Endothelial cell of umbilical vein (primary cell): ENCODE measurements at regions not wholly inside any gene's neighbourhood (a gene's known extent, or its start where the extent isn't known, plus 50 kb on each side); places are given as distances from the start of the nearest gene placed in this dataset.

Experiments used
- BruUV-seq: library from RNA; stranded (reverse); fragments of 400-500 nt; replicated peaks from 2 replicates; lab custom pipeline; 2021; lab: Mats Ljungman, UMichigan
- CTCF ChIA-PET: fragments of 300-600, 350-600 bp; sonication (Branson Sonifier 250); formaldehyde crosslinking; loops from one replicate; lab custom pipeline; 2021; ENCODE audit warnings: antibody characterized with exemption, inconsistent platforms; lab: Charles Lee
- POLR2A ChIA-PET: fragments of 300-600, 350-600 bp; sonication (Branson Sonifier 250); formaldehyde crosslinking; loops from one replicate; lab custom pipeline; 2021; ENCODE audit warnings: antibody characterized with exemption, inconsistent platforms; lab: Charles Lee
- DNase-seq: peaks from one replicate; pipeline ENCODE4 v3.0.0-alpha.2; 2011; ENCODE audit warnings: low read depth, low spot score
- FAIRE-seq: peaks from 2 replicates; lab custom pipeline; 2011; peaks lifted over from hg19 to GRCh38; lab: Jason Lieb, UNC
- H2AFZ ChIP-seq: 2 replicates; pipeline ENCODE4 v1.6.0; 2012; ENCODE audit warnings: low read depth, low read length, control low read depth, inconsistent platforms
- H3K27ac ChIP-seq: 2 replicates; pipeline ENCODE4 v1.5.1; 2011; ENCODE audit warnings: low read depth, mild to moderate bottlenecking, control low read depth, low read length, moderate library complexity; ENCODE audit not compliant: insufficient read depth
- H3K27me3 ChIP-seq, 2 experiments: 2 replicates each; pipeline versions ENCODE4 v1.6.0 to v1.6.1; 2011; ENCODE audit warnings: low read length in 2 of 2, mixed read lengths in 1 of 2; ENCODE audit not compliant: control insufficient read depth in 2 of 2, insufficient read depth in 2 of 2
- H3K36me3 ChIP-seq, 2 experiments: 2 replicates in 1 of 2; 3 replicates in 1 of 2; pipeline ENCODE4 v1.5.1; 2011; ENCODE audit warnings: low read length in 2 of 2, mild to moderate bottlenecking in 1 of 2, moderate library complexity in 1 of 2; ENCODE audit not compliant: control insufficient read depth in 2 of 2, insufficient read depth in 2 of 2; ENCODE audit errors: extremely low read depth in 1 of 2
- H3K4me1 ChIP-seq: 3 replicates; pipeline ENCODE4 v1.5.1; 2011; ENCODE audit warnings: mild to moderate bottlenecking, low read length; ENCODE audit not compliant: control insufficient read depth, insufficient read depth; ENCODE audit errors: extremely low read depth
- H3K4me2 ChIP-seq: 2 replicates; pipeline ENCODE4 v1.6.1; 2011; ENCODE audit warnings: low read length, control low read depth, mixed read lengths; ENCODE audit not compliant: insufficient read depth
- H3K4me3 ChIP-seq, 3 experiments: fragments of 200-600 bp in 1 of 3; sonication (generic), shearing (Covaris generic) in 1 of 3; replicated peaks in 1 of 3; 2 replicates each; pipeline ENCODE4 v1.5.1; 2011 to 2016; ENCODE audit warnings: control low read depth in 3 of 3, low read length in 3 of 3, mild to moderate bottlenecking in 2 of 3, inconsistent platforms in 1 of 3, low read depth in 1 of 3, moderate library complexity in 1 of 3; ENCODE audit not compliant: insufficient read depth in 1 of 3
- H3K79me2 ChIP-seq: 2 replicates; pipeline ENCODE4 v1.6.0; 2012; ENCODE audit warnings: low read length, inconsistent platforms; ENCODE audit not compliant: control insufficient read depth, insufficient read depth
- H3K9ac ChIP-seq: replicated peaks from 2 replicates; pipeline ENCODE3; 2011; ENCODE audit warnings: low read length, control low read depth; ENCODE audit not compliant: insufficient read depth; ENCODE audit errors: extremely low read depth
- H3K9me1 ChIP-seq: replicated peaks from 3 replicates; pipeline ENCODE4 v1.6.0; 2011; ENCODE audit warnings: mild to moderate bottlenecking, low read length; ENCODE audit not compliant: control insufficient read depth, insufficient read depth; ENCODE audit errors: extremely low read depth
- H3K9me3 ChIP-seq: replicated peaks from 2 replicates; pipeline ENCODE4 v1.5.1; 2012; ENCODE audit warnings: low read length, inconsistent platforms; ENCODE audit not compliant: control insufficient read depth, insufficient read depth
- H4K20me1 ChIP-seq: replicated peaks from 2 replicates; pipeline ENCODE3; 2011; ENCODE audit warnings: mild to moderate bottlenecking, low read length; ENCODE audit not compliant: control insufficient read depth, insufficient read depth; ENCODE audit errors: extremely low read depth
- CTCF ChIP-seq, 2 donors: IDR thresholded peaks; 1 replicate in 1 of 2; 2 replicates in 1 of 2; pipeline ENCODE4 v1.5.1; 2011; ENCODE audit warnings: low read length in 2 of 2, mild to moderate bottlenecking in 2 of 2, moderate library complexity in 2 of 2, control low read depth in 1 of 2, inconsistent platforms in 1 of 2, low read depth in 1 of 2; ENCODE audit not compliant: insufficient read depth in 1 of 2; ENCODE audit errors: extremely low read depth in 1 of 2
- EZH2 ChIP-seq: IDR thresholded peaks from 2 replicates; pipeline ENCODE4 v1.6.1; 2012; ENCODE audit warnings: borderline replicate concordance, low read depth, mild to moderate bottlenecking, moderate library complexity, low read length, inconsistent platforms; ENCODE audit not compliant: severe bottlenecking
- GATA2 ChIP-seq: IDR thresholded peaks from 2 replicates; pipeline ENCODE4 v1.7.0; 2011; ENCODE audit warnings: low read depth, mild to moderate bottlenecking, moderate library complexity, mixed read lengths, low read length; ENCODE audit not compliant: insufficient read length, insufficient read depth
- MYC ChIP-seq: IDR thresholded peaks from one replicate; pipeline ENCODE4 v1.6.1; 2011; ENCODE audit warnings: mild to moderate bottlenecking, low read depth, low read length
- POLR2A ChIP-seq: IDR thresholded peaks from 2 replicates; pipeline ENCODE4 v1.6.1; 2012; ENCODE audit warnings: low read depth, mild to moderate bottlenecking, control low read depth, low read length
- dilution Hi-C: fragments of 300-500 bp; cut with MboI; formaldehyde crosslinking; loops from one replicate; pipeline ENCODE4 v1.15.0; 2019; ENCODE audit warnings: low sequenced_read_pairs; ENCODE audit not compliant: extremely low pct_ligation_motif_present
- intact Hi-C: fragments of 100-400 bp; cut with micrococcal nuclease; formaldehyde crosslinking; loops from one replicate; pipeline ENCODE4 v1.10.0; 2022

GRCh38 chr2:160651416-160652200 is 158.0 kb upstream of the RBMS1 start:
- Histone ChIP-seq H4K20me1 (no peaks in the 10 kb centered on the region), H3K4me3 (no peak overlapping the region), H3K9ac (no peak overlapping the region), H3K4me1 (peaks cover 32% of the 10 kb centered on the region), H3K27ac (peak overlapping the region; percentile 2), H3K9me1 (no peaks in the 10 kb centered on the region), H3K36me3 (no peaks in the 10 kb centered on the region), H2AFZ (peak overlapping the region; percentile 12), H3K79me2 (no peaks in the 10 kb centered on the region), H3K27me3 (peaks cover 0 to 2% of the 10 kb centered on the region in 2 experiments), H3K4me2 (no peak overlapping the region), H3K9me3 (no peaks in the 10 kb centered on the region)
- peak; percentile 7 for TF ChIP-seq GATA2
- TF ChIP-seq CTCF (IDR thresholded peaks at IDR 0.05; ENCODE audit: extremely low read depth in 1 of 2, insufficient read depth in 1 of 2, low read depth in 1 of 2, low read length in 2 of 2): no peak
- peak; percentile 20 for DNase-seq
- no TSS peak for BruUV-seq
- intact Hi-C loops: no loop called here
- dilution Hi-C loops: no loop called here
- POLR2A ChIA-PET: interaction anchor here (1.9 kb wide), 1 partner anchor 15 kb away, joined by 13 read pairs; no protein-coding TSS in a partner anchor
- FAIRE-seq: no peak
- CTCF ChIA-PET: interaction anchor here (1.8 to 3.1 kb wide), 3 partner anchors 12 to 223 kb away, joined by 5 to 14 read pairs (median 7); no protein-coding TSS in a partner anchor

GRCh38 chr2:160652236-160652635 is 158.6 kb upstream of the RBMS1 start:
- Histone ChIP-seq H3K9ac (no peak overlapping the region), H3K36me3 (no peaks in the 10 kb centered on the region), H3K4me2 (peak overlapping the region; percentile 11), H3K79me2 (no peaks in the 10 kb centered on the region), H3K27ac (peak overlapping the region; percentile 2), H4K20me1 (no peaks in the 10 kb centered on the region), H3K4me3 (no peak overlapping the region), H3K4me1 (peaks cover 32% of the 10 kb centered on the region), H3K9me1 (no peaks in the 10 kb centered on the region), H3K27me3 (peaks cover 0 to 2% of the 10 kb centered on the region in 2 experiments), H3K9me3 (no peaks in the 10 kb centered on the region), H2AFZ (peak overlapping the region; percentile 12)
- intact Hi-C loops (no loop called here), dilution Hi-C loops (no loop called here)
- TF ChIP-seq GATA2: peak; percentile 65
- no peak for TF ChIP-seq POLR2A
- TF ChIP-seq MYC: no peak
- no peak for TF ChIP-seq EZH2
- DNase-seq: peak; percentile 60
- POLR2A ChIA-PET: no interaction called here
- CTCF ChIA-PET: interaction anchor here (1.8 to 3.1 kb wide), 2 partner anchors 14 to 223 kb away, joined by 7 to 14 read pairs; no protein-coding TSS in a partner anchor
- peak; percentile 62 for FAIRE-seq
- BruUV-seq: no TSS peak
